GM21367 (cell line): ENCODE measurements at regions not wholly inside any gene's neighbourhood (a gene's known extent, or its start where the extent isn't known, plus 50 kb on each side); places are given as distances from the start of the nearest gene placed in this dataset.

Experiments
- ATAC-seq: cut with Tn5 transposase; IDR thresholded peaks from one replicate; pipeline ENCODE4 v1.9.1; 2021; ENCODE audit not compliant: unreplicated experiment

GRCh38 chr4:156503119-156503518 lies 468.5 kb downstream of the PDGFC start:
- ATAC-seq = no peak

GRCh38 chr4:156501962-156502361 lies 469.6 kb downstream of the PDGFC start:
- ATAC-seq = no peak

GRCh38 chr4:156499684-156500083 lies 471.9 kb downstream of the PDGFC start:
- no peak for ATAC-seq

- no peak for ATAC-seq
Measured at GRCh38 chr4:156497486-156497885, 474.1 kb downstream of the PDGFC start.

GRCh38 chr4:156496797-156497196 lies 474.8 kb downstream of the PDGFC start:
- ATAC-seq = no peak

GRCh38 chr4:156495836-156496235 lies 475.8 kb downstream of the PDGFC start:
- ATAC-seq = no peak

- no peak for ATAC-seq
Measured at GRCh38 chr4:156495091-156495490, 476.5 kb downstream of the PDGFC start.

GRCh38 chr4:156493858-156494257 lies 477.7 kb downstream of the PDGFC start:
- no peak for ATAC-seq

- no peak for ATAC-seq
Measured at GRCh38 chr4:156487107-156487506, 484.5 kb downstream of the PDGFC start.

GRCh38 chr4:156481845-156482244 lies 489.8 kb downstream of the PDGFC start:
- no peak for ATAC-seq

GRCh38 chr4:156477636-156478035 lies 494.0 kb downstream of the PDGFC start:
- ATAC-seq = no peak

GRCh38 chr4:156476359-156476758 lies 495.2 kb downstream of the PDGFC start:
- no peak for ATAC-seq

GRCh38 chr4:156475322-156475721 lies 496.3 kb downstream of the PDGFC start:
- ATAC-seq = no peak

- ATAC-seq = no peak
Measured at GRCh38 chr4:156473151-156473550, 498.4 kb downstream of the PDGFC start.

GRCh38 chr4:156472624-156473023 lies 499.0 kb downstream of the PDGFC start:
- no peak for ATAC-seq

- ATAC-seq = no peak
Measured at GRCh38 chr4:156459584-156459983, 505.9 kb upstream of the CTSO start.

- no peak for ATAC-seq
Measured at GRCh38 chr4:156456830-156457229, 503.2 kb upstream of the CTSO start.

GRCh38 chr4:156443488-156443887 lies 489.8 kb upstream of the CTSO start:
- ATAC-seq = no peak

GRCh38 chr4:156442912-156443311 lies 489.2 kb upstream of the CTSO start:
- ATAC-seq = no peak

GRCh38 chr4:156439576-156440200 lies 486.0 kb upstream of the CTSO start:
- no peak for ATAC-seq

- no peak for ATAC-seq
Measured at GRCh38 chr4:156437666-156438065, 484.0 kb upstream of the CTSO start.

- no peak for ATAC-seq
Measured at GRCh38 chr4:156422576-156422975, 468.9 kb upstream of the CTSO start.

GRCh38 chr4:156420623-156421022 lies 467.0 kb upstream of the CTSO start:
- no peak for ATAC-seq
